IMR-90 (cell line): ENCODE measurements at regions not wholly inside any gene's neighbourhood (a gene's known extent, or its start where the extent isn't known, plus 50 kb on each side); places are given as distances from the start of the nearest gene placed in this dataset.

Experiments used
- ATAC-seq: fragments of 200-7000 bp; cut with Tn5 transposase; 2 replicates; pipeline ENCODE4 v1.9.1; 2020; ENCODE audit warnings: low read depth, mild to moderate bottlenecking, moderate library complexity
- BruUV-seq: library from RNA; stranded (reverse); fragments of 400-500 nt; replicated peaks from 2 replicates; lab custom pipeline; 2021; lab: Mats Ljungman, UMichigan
- CTCF ChIA-PET: fragments of 300-600 bp; formaldehyde crosslinking; extraction: SDS; loops from one replicate; lab custom pipeline; 2021; ENCODE audit warnings: antibody characterized with exemption; lab: Yijun Ruan, JAX
- POLR2A ChIA-PET: fragments of 300-600 bp; sonication (Branson Sonifier 250); formaldehyde crosslinking; loops from one replicate; lab custom pipeline; 2022; ENCODE audit warnings: antibody characterized with exemption; ENCODE audit not compliant: unreplicated experiment; lab: Charles Lee
- DNase-seq: peaks from one replicate; pipeline ENCODE4 v3.0.0; 2013
- H2AFZ ChIP-seq: replicated peaks from 2 replicates; pipeline ENCODE3; 2013; ENCODE audit warnings: low read length, mild to moderate bottlenecking; ENCODE audit not compliant: poor library complexity
- H2AK5ac ChIP-seq: 2 replicates; pipeline ENCODE4 v1.6.1; 2013; ENCODE audit warnings: low read depth, low read length, inconsistent platforms
- H2AK9ac ChIP-seq: replicated peaks from 2 replicates; pipeline ENCODE3; 2013; ENCODE audit warnings: mild to moderate bottlenecking, low read depth, low read length, moderate library complexity; ENCODE audit not compliant: poor library complexity
- H2BK120ac ChIP-seq: 2 replicates; pipeline ENCODE4 v1.6.1; 2013; ENCODE audit warnings: low read depth, low read length, inconsistent platforms
- H2BK15ac ChIP-seq: 3 replicates; pipeline ENCODE4 v1.6.1; 2013; ENCODE audit warnings: low read depth, low read length, inconsistent platforms
- H2BK20ac ChIP-seq: 2 replicates; pipeline ENCODE4 v1.6.1; 2013; ENCODE audit warnings: low read depth, mild to moderate bottlenecking, inconsistent platforms, low read length, moderate library complexity
- H2BK5ac ChIP-seq: 2 replicates; pipeline ENCODE4 v1.6.1; 2013; ENCODE audit warnings: mild to moderate bottlenecking, low read depth, low read length, inconsistent platforms; ENCODE audit not compliant: poor library complexity, severe bottlenecking
- H3K14ac ChIP-seq: replicated peaks from 2 replicates; pipeline ENCODE4 v1.6.1; 2013; ENCODE audit warnings: low read depth, low read length, inconsistent platforms
- H3K18ac ChIP-seq: 2 replicates; pipeline ENCODE4 v1.6.1; 2013; ENCODE audit warnings: low read depth, low read length, control low read depth
- H3K23ac ChIP-seq: 2 replicates; pipeline ENCODE4 v1.6.1; 2013; ENCODE audit warnings: low read depth, low read length, inconsistent platforms
- H3K27ac ChIP-seq: 2 replicates; pipeline ENCODE4 v1.5.1; 2013; ENCODE audit warnings: mild to moderate bottlenecking, control low read depth, low read length; ENCODE audit not compliant: insufficient read depth
- H3K27me3 ChIP-seq: 2 replicates; pipeline ENCODE4 v1.6.1; 2013; ENCODE audit warnings: low read length; ENCODE audit not compliant: control insufficient read depth, insufficient read depth
- H3K36me3 ChIP-seq: 2 replicates; pipeline ENCODE4 v1.6.1; 2013; ENCODE audit warnings: low read length, mixed read lengths; ENCODE audit not compliant: control insufficient read depth, insufficient read depth
- H3K4ac ChIP-seq: 2 replicates; pipeline ENCODE4 v1.6.1; 2013; ENCODE audit warnings: low read depth, low read length, inconsistent platforms
- H3K4me1 ChIP-seq: 2 replicates; pipeline ENCODE4 v1.6.1; 2013; ENCODE audit warnings: low read length, mixed read lengths; ENCODE audit not compliant: control insufficient read depth, insufficient read depth
- H3K4me2 ChIP-seq: 2 replicates; pipeline ENCODE4 v1.6.1; 2013; ENCODE audit warnings: low read depth, mild to moderate bottlenecking, control low read depth, low read length, moderate library complexity
- H3K4me3 ChIP-seq: 2 replicates; pipeline ENCODE4 v1.5.1; 2013; ENCODE audit warnings: low read depth, mild to moderate bottlenecking, control low read depth, low read length, moderate library complexity; ENCODE audit not compliant: insufficient read depth
- H3K56ac ChIP-seq: 2 replicates; pipeline ENCODE4 v1.6.1; 2013; ENCODE audit warnings: low read length, inconsistent platforms; ENCODE audit not compliant: insufficient read depth; ENCODE audit errors: extremely low read depth
- H3K79me1 ChIP-seq, 2 experiments: 2 replicates each; pipeline ENCODE4 v1.6.1; 2013; ENCODE audit warnings: low read length in 2 of 2, inconsistent platforms in 1 of 2, low read depth in 1 of 2
- H3K9ac ChIP-seq: 2 replicates; pipeline ENCODE4 v1.6.1; 2013; ENCODE audit warnings: low read depth, low read length, control low read depth
- H3K9me1 ChIP-seq: 2 replicates; pipeline ENCODE4 v1.6.1; 2013; ENCODE audit warnings: low read length, inconsistent platforms; ENCODE audit not compliant: insufficient read depth
- H3K9me3 ChIP-seq: 2 replicates; pipeline ENCODE4 v1.6.1; 2013; ENCODE audit warnings: low read length; ENCODE audit not compliant: control insufficient read depth, insufficient read depth
- H4K20me1 ChIP-seq: 2 replicates; pipeline ENCODE4 v1.6.1; 2013; ENCODE audit warnings: low read length, inconsistent platforms; ENCODE audit not compliant: insufficient read depth
- H4K5ac ChIP-seq: 2 replicates; pipeline ENCODE4 v1.6.1; 2013; ENCODE audit warnings: mild to moderate bottlenecking, low read depth, low read length, control low read depth
- H4K8ac ChIP-seq, 2 experiments: 2 replicates each; pipeline ENCODE4 v1.6.1; 2013; ENCODE audit warnings: low read depth in 2 of 2, low read length in 2 of 2, control low read depth in 1 of 2, inconsistent platforms in 1 of 2
- H4K91ac ChIP-seq: 2 replicates; pipeline ENCODE4 v1.6.1; 2013; ENCODE audit warnings: low read depth, low read length, inconsistent platforms; ENCODE audit not compliant: insufficient read depth
- BHLHE40 ChIP-seq: fragments of 150-350 bp; IDR thresholded peaks from 2 replicates; pipeline ENCODE4 v1.6.1; 2016; ENCODE audit warnings: mild to moderate bottlenecking, low read depth, low read length
- CEBPB ChIP-seq: IDR thresholded peaks from 2 replicates; pipeline ENCODE4 v1.6.1; 2012; ENCODE audit warnings: low read depth, low read length, improper control_type of control experiment
- CHD1 ChIP-seq: IDR thresholded peaks from 2 replicates; pipeline ENCODE4 v1.6.1; 2012; ENCODE audit warnings: low read depth, low read length, improper control_type of control experiment
- ELK1 ChIP-seq: fragments of 150-350 bp; IDR thresholded peaks from 2 replicates; pipeline ENCODE4 v1.6.1; 2016; ENCODE audit warnings: low read depth, mild to moderate bottlenecking, low read length, moderate library complexity, borderline replicate concordance
- FOS ChIP-seq: fragments of 150-350 bp; IDR thresholded peaks from 2 replicates; pipeline ENCODE4 v1.6.1; 2016; ENCODE audit warnings: low read depth, low read length
- MAFK ChIP-seq: IDR thresholded peaks from 2 replicates; pipeline ENCODE4 v1.6.1; 2012; ENCODE audit warnings: low read depth, low read length, improper control_type of control experiment
- MAZ ChIP-seq: IDR thresholded peaks from 2 replicates; pipeline ENCODE4 v1.6.1; 2012; ENCODE audit warnings: low read depth, mild to moderate bottlenecking, low read length, improper control_type of control experiment, moderate library complexity, borderline replicate concordance
- MXI1 ChIP-seq: IDR thresholded peaks from 2 replicates; pipeline ENCODE4 v1.6.1; 2012; ENCODE audit warnings: low read depth, mild to moderate bottlenecking, low read length, moderate library complexity, borderline replicate concordance
- RAD21 ChIP-seq: IDR thresholded peaks from 2 replicates; pipeline ENCODE4 v1.6.1; 2012; ENCODE audit warnings: low read length, improper control_type of control experiment
- RCOR1 ChIP-seq: IDR thresholded peaks from 2 replicates; pipeline ENCODE4 v1.6.1; 2012; ENCODE audit warnings: mild to moderate bottlenecking, low read length, improper control_type of control experiment; ENCODE audit not compliant: insufficient replicate concordance
- WGBS, 2 experiments: methylation state at CpG; one replicate each; pipeline versions ENCODE4 v1.1.5 to v1.1.7; 2013; ENCODE audit warnings: missing lambda C conversion rate in 2 of 2; ENCODE audit not compliant: insufficient read length in 1 of 2; ENCODE audit errors: extremely low coverage in 2 of 2; 5-methylcytosine and 5-hydroxymethylcytosine counted together
- dilution Hi-C: fragments of 300-500 bp; cut with HindIII; formaldehyde crosslinking; loops from one replicate; pipeline ENCODE4 v1.14.3; 2018; ENCODE audit warnings: low sequenced_read_pairs; ENCODE audit not compliant: unreplicated experiment
- in situ Hi-C: fragments of 300-500 bp; cut with MboI; formaldehyde crosslinking; loops from 3 replicates; pipeline ENCODE4 v1.14.3; 2019; ENCODE audit warnings: low sequenced_read_pairs, inconsistent platforms, mixed read lengths
- intact Hi-C: fragments of 100-400 bp; cut with micrococcal nuclease; formaldehyde crosslinking; loops from 2 replicates; pipeline ENCODE4 v1.10.0; 2022
- TF ChIP-seq, protein P1 (sequence below): conservative IDR thresholded peaks from 2 replicates; pipeline ENCODE4 v1.5.1; 2012; ENCODE audit warnings: mild to moderate bottlenecking, low read depth, low read length, improper control_type of control experiment

DNA sequence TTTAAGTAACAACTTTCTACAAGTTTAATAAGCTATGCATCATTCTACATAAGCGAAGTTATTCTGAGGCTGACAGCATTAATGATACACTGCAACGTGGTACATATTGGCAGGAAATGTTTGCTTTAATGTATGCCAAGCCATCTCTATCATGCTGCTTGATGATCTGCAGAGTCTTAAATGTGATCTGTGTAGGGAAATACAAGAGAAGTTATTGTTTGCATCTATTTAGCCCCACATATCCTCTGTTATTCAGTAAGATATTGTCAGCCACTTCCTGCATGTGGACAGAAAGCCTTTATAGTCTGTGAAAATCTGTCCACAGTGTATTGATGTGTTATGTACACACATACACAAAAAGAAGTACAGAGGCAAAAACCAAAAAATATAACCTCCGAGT, 193.1 kb upstream of the FREM1 start:
- CTCF ChIA-PET, result interaction anchor here (1.9 kb wide), 1 partner anchor 32 kb away, joined by 6 read pairs; no protein-coding TSS in a partner anchor
- dilution Hi-C loops, result no loop called here

More for the DNA sequence above, 193.1 kb upstream of the FREM1 start:
- H2AK5ac ChIP-seq, result no peak overlapping the region
- no peak overlapping the region for H3K18ac ChIP-seq
- in situ Hi-C loops, result loop anchor here (5.0 kb wide), 1 partner anchor 34 kb away; no protein-coding TSS in a partner anchor
- no peaks in the 10 kb centered on the region for H3K36me3 ChIP-seq
- H2AFZ ChIP-seq, result no peak overlapping the region
- no peak overlapping the region for H2BK120ac ChIP-seq
- H3K27ac ChIP-seq, result no peak overlapping the region
- no peak overlapping the region for H3K9ac ChIP-seq
- no peak overlapping the region for H4K8ac ChIP-seq
- no peak overlapping the region for H3K4me2 ChIP-seq
- no peak overlapping the region for H4K91ac ChIP-seq
- no peaks in the 10 kb centered on the region; the same call in 1 of the 2 replicates for H3K9me1 ChIP-seq
- no peak overlapping the region for H3K14ac ChIP-seq
- no peak overlapping the region for H2AK9ac ChIP-seq
- no peak for ATAC-seq
- no peak overlapping the region for H2BK15ac ChIP-seq
- no peak overlapping the region for H2BK20ac ChIP-seq
- H3K4me1 ChIP-seq, result peaks cover 2% of the 10 kb centered on the region; the same call in 1 of the 2 replicates
- no peak overlapping the region for H3K23ac ChIP-seq
- H2BK5ac ChIP-seq, result no peak overlapping the region
- H3K4ac ChIP-seq, result no peak overlapping the region
- no peaks in the 10 kb centered on the region; the same call in 1 of the 2 replicates for H3K27me3 ChIP-seq
- 0% methylated on average over 1 of the region's 3 CpGs; no CpG with 5 or more reads in 1 of the 2 experiments for WGBS, 2 experiments
- no peak for DNase-seq
- H4K5ac ChIP-seq, result no peak overlapping the region
- intact Hi-C loops, result loop anchor here (10.0 kb wide), 1 partner anchor 502 kb away; no protein-coding TSS in a partner anchor
- no peaks in the 10 kb centered on the region for H3K79me1 ChIP-seq
- no peak overlapping the region for H3K4me3 ChIP-seq
- no TSS peak for BruUV-seq
- TF ChIP-seq FOS (no peak), MAFK (no peak), BHLHE40 (no peak), RAD21 (no peak), RCOR1 (no peak), CHD1 (no peak), MAZ (no peak), CEBPB (no peak), ELK1 (no peak), MXI1 (no peak)
- TF ChIP-seq, protein P1, sequence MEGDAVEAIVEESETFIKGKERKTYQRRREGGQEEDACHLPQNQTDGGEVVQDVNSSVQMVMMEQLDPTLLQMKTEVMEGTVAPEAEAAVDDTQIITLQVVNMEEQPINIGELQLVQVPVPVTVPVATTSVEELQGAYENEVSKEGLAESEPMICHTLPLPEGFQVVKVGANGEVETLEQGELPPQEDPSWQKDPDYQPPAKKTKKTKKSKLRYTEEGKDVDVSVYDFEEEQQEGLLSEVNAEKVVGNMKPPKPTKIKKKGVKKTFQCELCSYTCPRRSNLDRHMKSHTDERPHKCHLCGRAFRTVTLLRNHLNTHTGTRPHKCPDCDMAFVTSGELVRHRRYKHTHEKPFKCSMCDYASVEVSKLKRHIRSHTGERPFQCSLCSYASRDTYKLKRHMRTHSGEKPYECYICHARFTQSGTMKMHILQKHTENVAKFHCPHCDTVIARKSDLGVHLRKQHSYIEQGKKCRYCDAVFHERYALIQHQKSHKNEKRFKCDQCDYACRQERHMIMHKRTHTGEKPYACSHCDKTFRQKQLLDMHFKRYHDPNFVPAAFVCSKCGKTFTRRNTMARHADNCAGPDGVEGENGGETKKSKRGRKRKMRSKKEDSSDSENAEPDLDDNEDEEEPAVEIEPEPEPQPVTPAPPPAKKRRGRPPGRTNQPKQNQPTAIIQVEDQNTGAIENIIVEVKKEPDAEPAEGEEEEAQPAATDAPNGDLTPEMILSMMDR, result no peak
- no peak overlapping the region for H3K56ac ChIP-seq
- H4K20me1 ChIP-seq, result no peaks in the 10 kb centered on the region
- no peaks in the 10 kb centered on the region for H3K9me3 ChIP-seq
- POLR2A ChIA-PET, result no interaction called here
